Spleen (tissue), 7 donors: ENCODE measurements at regions not wholly inside any gene's neighbourhood (a gene's known extent, or its start where the extent isn't known, plus 50 kb on each side); places are given as distances from the start of the nearest gene placed in this dataset.

ENCODE experiments used
- POLR2A ChIP-seq, 3 donors: fragments of 450-650 bp; IDR thresholded peaks; one replicate each; pipeline ENCODE4 v1.5.1; 2017; ENCODE audit warnings: antibody characterized with exemption in 3 of 3, mild to moderate bottlenecking in 1 of 3
- TF ChIP-seq, protein P1 (sequence below), 11 experiments: fragments of 200-600 bp in 7 of 11; fragments of 450-650 bp in 4 of 11; sonication (generic) in 4 of 11; IDR thresholded peaks in 8 of 11; conservative IDR thresholded peaks in 3 of 11; 1 replicate in 7 of 11; 2 replicates in 4 of 11; pipeline versions ENCODE4 v1.4.0 to v1.8.0; 2016 to 2021; ENCODE audit warnings: antibody characterized with exemption in 11 of 11, inconsistent platforms in 4 of 11, mild to moderate bottlenecking in 1 of 11
- donor health status: DM: no; HTN: no; CAD: no; lungs with moderate emphysema.
- donor health status: DM: no; HTN: no; CAD: no.
- donor health status: DM: no; HTN: no; CAD: no.

DNA sequence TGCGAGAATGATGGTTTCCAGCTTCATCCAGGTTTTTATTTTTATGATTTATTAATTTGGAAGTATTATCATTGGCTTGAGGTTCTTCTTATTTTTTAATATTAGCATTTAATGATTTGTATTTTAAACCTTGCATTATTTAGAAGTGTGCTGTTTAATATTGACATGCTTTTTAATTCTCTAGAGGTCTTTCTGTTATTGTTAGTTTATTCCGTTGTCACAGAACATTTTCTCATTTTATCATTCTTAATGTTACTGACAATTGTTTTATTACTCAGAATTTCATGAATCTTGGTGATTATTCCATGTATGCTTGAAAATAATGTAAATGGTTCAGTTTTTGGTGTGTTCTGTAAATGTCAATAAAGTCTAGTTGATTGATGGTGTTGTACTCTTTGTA, 463.5 kb upstream of the NOVA1 start:
- no peak for TF ChIP-seq POLR2A (IDR thresholded peaks at IDR 0.05)
- TF ChIP-seq, protein P1, sequence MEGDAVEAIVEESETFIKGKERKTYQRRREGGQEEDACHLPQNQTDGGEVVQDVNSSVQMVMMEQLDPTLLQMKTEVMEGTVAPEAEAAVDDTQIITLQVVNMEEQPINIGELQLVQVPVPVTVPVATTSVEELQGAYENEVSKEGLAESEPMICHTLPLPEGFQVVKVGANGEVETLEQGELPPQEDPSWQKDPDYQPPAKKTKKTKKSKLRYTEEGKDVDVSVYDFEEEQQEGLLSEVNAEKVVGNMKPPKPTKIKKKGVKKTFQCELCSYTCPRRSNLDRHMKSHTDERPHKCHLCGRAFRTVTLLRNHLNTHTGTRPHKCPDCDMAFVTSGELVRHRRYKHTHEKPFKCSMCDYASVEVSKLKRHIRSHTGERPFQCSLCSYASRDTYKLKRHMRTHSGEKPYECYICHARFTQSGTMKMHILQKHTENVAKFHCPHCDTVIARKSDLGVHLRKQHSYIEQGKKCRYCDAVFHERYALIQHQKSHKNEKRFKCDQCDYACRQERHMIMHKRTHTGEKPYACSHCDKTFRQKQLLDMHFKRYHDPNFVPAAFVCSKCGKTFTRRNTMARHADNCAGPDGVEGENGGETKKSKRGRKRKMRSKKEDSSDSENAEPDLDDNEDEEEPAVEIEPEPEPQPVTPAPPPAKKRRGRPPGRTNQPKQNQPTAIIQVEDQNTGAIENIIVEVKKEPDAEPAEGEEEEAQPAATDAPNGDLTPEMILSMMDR (IDR thresholded peaks at IDR 0.05 in 8 of 11, conservative IDR thresholded peaks at IDR 0.05 in 3 of 11), result no peak
